ENCODE measurements at regions not wholly inside any gene's neighbourhood (a gene's known extent, or its start where the extent isn't known, plus 50 kb on each side); places are given as distances from the start of the nearest gene placed in this dataset.
"Not testable (repeated sequence)": the region's sequence is repeated elsewhere in the genome, so short reads cannot be mapped to it uniquely, and the experiment has no call there.

GRCh38 chr4:122973465-122973864, 51.1 kb upstream of the NUDT6 start:
- Mint-ChIP-seq H3K4me3 (no peak overlapping the region), H3K36me3 (ENCODE audit: low read depth) (peaks cover 35% of the 10 kb centered on the region), H3K9me3 (peaks cover 18% of the 10 kb centered on the region), H3K27me3 (no peaks in the 10 kb centered on the region), H3K27ac (no peak overlapping the region), H3K4me1 (no peaks in the 10 kb centered on the region)
- ChIA-PET CTCF (no interaction called here), POLR2A (no interaction called here)
- DNase-seq, result no peak

DNA sequence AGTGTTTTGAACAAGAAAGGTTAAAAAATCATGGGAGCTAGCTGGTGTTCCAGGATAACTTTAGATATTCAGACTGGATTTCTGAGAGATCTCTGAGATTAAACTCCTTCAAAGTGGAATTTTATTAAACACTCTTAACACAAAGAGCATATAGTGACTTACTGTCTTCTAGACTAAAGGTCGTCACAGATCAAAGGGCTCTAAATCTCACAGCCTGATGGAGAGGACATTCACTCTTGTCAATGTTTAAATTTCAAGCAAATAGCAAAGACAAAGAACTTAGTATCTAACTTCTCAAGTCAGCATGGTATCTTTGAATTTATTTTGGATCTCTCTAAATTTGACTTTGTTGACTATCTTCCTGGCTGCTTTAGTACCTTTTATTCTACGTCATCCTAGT, 53.7 kb upstream of the NUDT6 start:
- no peak overlapping the region for H3K4me3 Mint-ChIP-seq
- no peak for DNase-seq
- peaks cover 51% of the 10 kb centered on the region for H3K36me3 Mint-ChIP-seq (ENCODE audit: low read depth)
- no peaks in the 10 kb centered on the region for H3K4me1 Mint-ChIP-seq
- CTCF ChIA-PET, result no interaction called here
- no peaks in the 10 kb centered on the region for H3K27me3 Mint-ChIP-seq
- POLR2A ChIA-PET, result no interaction called here
- no peak overlapping the region for H3K27ac Mint-ChIP-seq
- H3K9me3 Mint-ChIP-seq, result peaks cover 18% of the 10 kb centered on the region

DNA sequence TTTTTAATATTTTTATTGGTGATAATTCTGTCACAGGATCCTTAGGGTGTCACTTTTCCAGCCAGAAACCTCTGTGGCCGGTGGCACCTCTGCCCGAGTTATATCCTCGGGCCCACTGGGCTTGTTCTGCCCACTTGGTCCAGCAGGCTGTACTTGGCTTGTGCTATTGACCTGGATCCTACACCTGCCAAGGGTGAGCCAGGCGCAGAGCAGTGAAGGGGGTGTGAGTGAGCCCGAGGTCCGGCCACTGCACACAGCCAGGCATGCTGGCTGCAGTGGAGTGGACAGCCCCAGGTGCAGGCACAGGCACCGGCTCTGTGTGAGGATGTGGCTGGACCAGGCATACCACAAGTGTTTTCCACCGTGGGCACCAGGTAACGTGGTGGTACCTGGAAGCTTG, 54.7 kb upstream of the NUDT6 start:
- H3K27ac Mint-ChIP-seq, result no peak overlapping the region
- H3K4me1 Mint-ChIP-seq, result no peaks in the 10 kb centered on the region
- CTCF ChIA-PET, result interaction anchor here (1.5 kb wide), 1 partner anchor 54 kb away, joined by 4 read pairs; no protein-coding TSS in a partner anchor

DNA sequence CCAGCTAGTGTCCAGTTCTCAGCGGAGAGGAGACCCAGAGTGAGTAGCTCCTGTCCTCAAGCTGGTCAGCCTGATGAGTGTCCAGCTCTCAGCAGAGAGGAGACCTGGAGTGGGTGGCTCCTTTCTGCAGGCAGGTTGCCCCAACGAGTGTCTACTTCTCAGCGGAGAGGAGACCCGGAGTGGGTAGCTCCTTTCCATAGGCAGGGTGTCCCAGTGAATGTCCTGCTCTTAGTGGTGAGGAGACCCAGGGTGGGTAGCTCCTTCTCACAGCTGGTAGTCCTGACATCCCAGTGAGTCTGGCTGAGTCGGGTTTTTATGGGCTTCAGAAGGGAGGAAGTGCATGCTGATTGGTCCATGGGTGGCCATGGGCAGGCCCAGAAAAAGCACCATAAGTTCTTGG, 55.7 kb upstream of the NUDT6 start:
- POLR2A ChIA-PET, result no interaction called here
- Mint-ChIP-seq H3K36me3 (ENCODE audit: low read depth) (peaks cover 62% of the 10 kb centered on the region), H3K27me3 (no peaks in the 10 kb centered on the region), H3K9me3 (peaks cover 24% of the 10 kb centered on the region), H3K4me3 (no peak overlapping the region), H3K27ac (no peak overlapping the region), H3K4me1 (no peaks in the 10 kb centered on the region)
- DNase-seq, result no peak
- CTCF ChIA-PET, result interaction anchor here (0.9 to 1.5 kb wide), 2 partner anchors 18 to 53 kb away, joined by 4 read pairs; no protein-coding TSS in a partner anchor

More for the DNA sequence above, 54.7 kb upstream of the NUDT6 start:
- peaks cover 19% of the 10 kb centered on the region for H3K9me3 Mint-ChIP-seq
- no peak for DNase-seq
- POLR2A ChIA-PET, result no interaction called here
- H3K27me3 Mint-ChIP-seq, result no peaks in the 10 kb centered on the region
- H3K36me3 Mint-ChIP-seq (ENCODE audit: low read depth), result peaks cover 57% of the 10 kb centered on the region
- no peak overlapping the region for H3K4me3 Mint-ChIP-seq

- Mint-ChIP-seq H3K9me3 (peaks cover 27% of the 10 kb centered on the region), H3K27ac (no peak overlapping the region), H3K4me3 (no peak overlapping the region), H3K36me3 (ENCODE audit: low read depth) (peaks cover 65% of the 10 kb centered on the region), H3K4me1 (no peaks in the 10 kb centered on the region), H3K27me3 (no peaks in the 10 kb centered on the region)
- DNase-seq, result no peak
- ChIA-PET CTCF (no interaction called here), POLR2A (no interaction called here)
Measured at GRCh38 chr4:122978789-122979188, 56.4 kb upstream of the NUDT6 start.

DNA sequence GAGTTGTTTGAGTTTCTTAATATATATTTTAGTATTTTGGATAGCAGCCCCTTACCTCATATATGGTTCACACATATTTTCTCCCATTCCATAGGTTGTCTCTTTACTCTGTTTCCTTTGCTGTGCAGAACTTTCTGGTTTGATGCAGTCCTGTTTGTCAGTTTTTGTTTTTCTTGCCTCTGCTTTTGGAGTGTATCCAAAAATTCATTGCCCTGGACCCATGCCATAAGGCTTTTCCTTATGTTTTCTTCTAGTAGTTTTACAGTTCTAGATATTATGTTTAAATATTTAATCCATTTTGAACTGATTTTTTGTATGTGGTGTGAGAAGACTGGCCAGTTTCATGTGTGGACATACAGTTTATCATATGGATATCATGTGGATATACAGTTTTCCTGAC, 58.5 kb upstream of the NUDT6 start:
- ChIA-PET CTCF (no interaction called here), POLR2A (no interaction called here)
- Mint-ChIP-seq H3K36me3 (ENCODE audit: low read depth) (peaks cover 70% of the 10 kb centered on the region), H3K27me3 (no peaks in the 10 kb centered on the region), H3K27ac (no peak overlapping the region), H3K4me1 (no peaks in the 10 kb centered on the region), H3K4me3 (no peak overlapping the region), H3K9me3 (peaks cover 30% of the 10 kb centered on the region)
- DNase-seq, result no peak

- no peaks in the 10 kb centered on the region for H3K4me1 Mint-ChIP-seq
- ChIA-PET CTCF (no interaction called here), POLR2A (interaction anchor here (0.6 kb wide), 1 partner anchor 185 kb away, joined by 3 read pairs; no protein-coding TSS in a partner anchor)
Measured at GRCh38 chr4:122988696-122989095, 66.3 kb upstream of the NUDT6 start.

GRCh38 chr4:122990891-122991290, 68.5 kb upstream of the NUDT6 start:
- Mint-ChIP-seq H3K4me1 (no peaks in the 10 kb centered on the region), H3K27me3 (no peaks in the 10 kb centered on the region), H3K27ac (no peak overlapping the region), H3K4me3 (no peak overlapping the region), H3K9me3 (peaks cover 26% of the 10 kb centered on the region), H3K36me3 (ENCODE audit: low read depth) (peaks cover 44% of the 10 kb centered on the region)
- DNase-seq, result no peak
- CTCF ChIA-PET, result interaction anchor here (0.5 kb wide), 1 partner anchor 143 kb away, joined by 6 read pairs; no protein-coding TSS in a partner anchor
- POLR2A ChIA-PET, result no interaction called here

More at GRCh38 chr4:122988696-122989095, 66.3 kb upstream of the NUDT6 start:
- peaks cover 64% of the 10 kb centered on the region for H3K36me3 Mint-ChIP-seq (ENCODE audit: low read depth)
- DNase-seq, result no peak
- no peak overlapping the region for H3K4me3 Mint-ChIP-seq
- no peak overlapping the region for H3K27ac Mint-ChIP-seq
- peaks cover 38% of the 10 kb centered on the region for H3K9me3 Mint-ChIP-seq
- no peaks in the 10 kb centered on the region for H3K27me3 Mint-ChIP-seq

DNA sequence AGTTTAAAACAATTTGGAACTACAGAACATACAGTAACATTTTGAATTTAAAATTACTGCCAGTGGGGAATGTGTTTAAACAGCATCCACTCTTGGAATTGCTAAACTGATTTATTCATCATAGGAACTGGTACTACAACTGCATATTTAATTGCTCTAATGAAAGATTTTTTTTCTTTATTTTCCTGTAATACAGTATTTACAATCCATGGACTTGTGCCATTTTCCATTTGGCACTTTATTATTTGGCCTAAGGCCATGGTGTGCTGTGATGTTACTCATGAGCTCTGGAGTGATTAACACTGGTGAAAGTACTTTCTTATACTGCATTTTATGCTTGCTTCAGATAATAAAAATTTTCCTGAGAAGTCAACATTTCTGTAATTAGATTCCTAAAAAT, 69.7 kb upstream of the NUDT6 start:
- peaks cover 39% of the 10 kb centered on the region for H3K36me3 Mint-ChIP-seq (ENCODE audit: low read depth)
- no peak for DNase-seq
- no peaks in the 10 kb centered on the region for H3K27me3 Mint-ChIP-seq
- H3K27ac Mint-ChIP-seq, result no peak overlapping the region
- peaks cover 19% of the 10 kb centered on the region for H3K9me3 Mint-ChIP-seq
- ChIA-PET CTCF (no interaction called here), POLR2A (no interaction called here)
- H3K4me3 Mint-ChIP-seq, result no peak overlapping the region
- no peaks in the 10 kb centered on the region for H3K4me1 Mint-ChIP-seq

GRCh38 chr4:122992641-122993040, 70.2 kb upstream of the NUDT6 start:
- H3K27ac Mint-ChIP-seq, result no peak overlapping the region
- H3K9me3 Mint-ChIP-seq, result peaks cover 15% of the 10 kb centered on the region
- peaks cover 40% of the 10 kb centered on the region for H3K36me3 Mint-ChIP-seq (ENCODE audit: low read depth)
- CTCF ChIA-PET, result no interaction called here
- no peak overlapping the region for H3K4me3 Mint-ChIP-seq
- no peaks in the 10 kb centered on the region for H3K27me3 Mint-ChIP-seq
- DNase-seq, result no peak
- H3K4me1 Mint-ChIP-seq, result peaks cover under 1% of the 10 kb centered on the region
- POLR2A ChIA-PET, result no interaction called here

GRCh38 chr4:122996350-122996749, 74.0 kb upstream of the NUDT6 start:
- no peak for DNase-seq
- no peaks in the 10 kb centered on the region for H3K9me3 Mint-ChIP-seq
- H3K36me3 Mint-ChIP-seq (ENCODE audit: low read depth), result peaks cover 23% of the 10 kb centered on the region
- POLR2A ChIA-PET, result no interaction called here
- H3K27ac Mint-ChIP-seq, result no peak overlapping the region
- H3K4me1 Mint-ChIP-seq, result peaks cover 6% of the 10 kb centered on the region
- CTCF ChIA-PET, result interaction anchor here (0.7 to 0.9 kb wide), 2 partner anchors 42 to 976 kb away, joined by 3 read pairs; no protein-coding TSS in a partner anchor
- H3K27me3 Mint-ChIP-seq, result no peaks in the 10 kb centered on the region
- no peak overlapping the region for H3K4me3 Mint-ChIP-seq

DNA sequence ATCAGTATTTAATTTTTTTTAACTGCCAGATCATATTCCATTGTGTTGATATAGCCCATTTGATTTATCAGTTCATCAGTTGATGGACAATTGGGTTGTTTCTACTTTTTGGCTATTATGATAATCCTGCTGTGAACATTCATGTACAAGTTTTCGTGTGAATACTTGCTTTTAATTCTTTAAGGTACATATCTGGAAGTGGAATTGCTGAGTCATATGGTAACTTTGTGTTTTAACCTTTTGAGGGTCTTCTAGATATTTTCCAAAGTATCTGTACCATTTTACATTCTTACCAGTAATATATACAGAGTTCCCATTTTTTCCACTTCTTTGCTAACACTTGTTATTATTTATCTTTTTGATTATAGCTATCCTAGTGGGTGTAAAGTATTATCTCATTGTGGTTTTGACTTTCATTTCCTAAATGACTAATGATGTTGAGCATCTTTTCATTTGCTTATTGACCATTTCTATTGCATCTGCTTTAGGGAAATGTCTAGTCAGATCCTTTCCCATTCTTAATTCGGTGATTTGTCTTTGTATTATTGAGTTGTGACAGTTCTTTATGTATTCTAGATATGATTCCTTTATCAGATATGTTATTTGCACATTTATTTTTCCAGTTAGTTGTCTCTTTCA, 75.2 kb upstream of the NUDT6 start:
- Mint-ChIP-seq H3K9me3 (no peaks in the 10 kb centered on the region), H3K27me3 (no peaks in the 10 kb centered on the region), H3K4me1 (peaks cover 6% of the 10 kb centered on the region), H3K4me3 (no peak overlapping the region), H3K27ac (no peak overlapping the region), H3K36me3 (ENCODE audit: low read depth) (peaks cover 23% of the 10 kb centered on the region)
- ChIA-PET POLR2A (no interaction called here), CTCF (no interaction called here)
- DNase-seq, result no peak

GRCh38 chr4:123004079-123004478, 81.7 kb upstream of the NUDT6 start:
- DNase-seq, H3K27me3 Mint-ChIP-seq, H3K4me1 Mint-ChIP-seq, POLR2A ChIA-PET, CTCF ChIA-PET, H3K27ac Mint-ChIP-seq, H3K4me3 Mint-ChIP-seq: not testable (repeated sequence)
- peaks cover 34% of the 10 kb centered on the region for H3K36me3 Mint-ChIP-seq (ENCODE audit: low read depth)
- H3K9me3 Mint-ChIP-seq, result peaks cover 12% of the 10 kb centered on the region

DNA sequence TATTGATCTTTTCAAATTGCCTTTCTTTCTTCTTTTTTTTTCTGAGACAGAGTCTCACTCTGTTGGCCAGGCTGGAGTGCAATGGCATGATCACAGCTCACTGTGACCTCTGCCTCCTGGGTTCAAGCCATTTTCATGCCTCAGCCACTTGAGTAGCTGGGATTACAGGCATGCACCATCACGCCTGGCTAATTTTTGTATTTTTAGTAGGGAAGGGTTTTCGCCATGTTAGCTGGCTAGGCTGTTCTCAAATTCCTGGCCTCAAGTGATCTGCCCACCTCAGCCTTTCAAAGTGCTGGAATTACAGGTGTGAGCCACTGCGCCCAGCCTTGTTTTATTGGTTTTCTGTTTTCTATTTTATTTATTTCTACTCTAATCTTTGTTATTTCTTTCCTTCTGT, 82.7 kb upstream of the NUDT6 start:
- Mint-ChIP-seq H3K36me3 (ENCODE audit: low read depth) (peaks cover 43% of the 10 kb centered on the region), H3K9me3 (peaks cover 12% of the 10 kb centered on the region)
- H3K27ac Mint-ChIP-seq, H3K4me3 Mint-ChIP-seq, POLR2A ChIA-PET, H3K27me3 Mint-ChIP-seq, DNase-seq, H3K4me1 Mint-ChIP-seq, CTCF ChIA-PET: not testable (repeated sequence)

All from activated CD4-positive, alpha-beta T cell treated with anti-CD3 and anti-CD28 coated beads, Interleukin-2, amount 10 ng/mL, durations not matched to agents 7 days and 5 days (primary cell).